Esophagus squamous epithelium (tissue), 4 donors: ENCODE measurements at regions not wholly inside any gene's neighbourhood (a gene's known extent, or its start where the extent isn't known, plus 50 kb on each side); places are given as distances from the start of the nearest gene placed in this dataset.

Experiments used
- POLR2A ChIP-seq, 4 donors: fragments of 450-650 bp; IDR thresholded peaks; one replicate each; pipeline ENCODE4 v1.6.1; 2017; ENCODE audit warnings: antibody characterized with exemption in 4 of 4, mild to moderate bottlenecking in 4 of 4, moderate library complexity in 3 of 4
- TF ChIP-seq, protein P1 (sequence below), 6 experiments: fragments of 450-650 bp in 4 of 6; fragments of 200-600 bp in 2 of 6; sonication (generic) in 2 of 6; IDR thresholded peaks; one replicate each; pipeline ENCODE4 v1.5.1; 2016 to 2019; ENCODE audit warnings: antibody characterized with exemption in 6 of 6, mild to moderate bottlenecking in 4 of 6, moderate library complexity in 4 of 6

DNA sequence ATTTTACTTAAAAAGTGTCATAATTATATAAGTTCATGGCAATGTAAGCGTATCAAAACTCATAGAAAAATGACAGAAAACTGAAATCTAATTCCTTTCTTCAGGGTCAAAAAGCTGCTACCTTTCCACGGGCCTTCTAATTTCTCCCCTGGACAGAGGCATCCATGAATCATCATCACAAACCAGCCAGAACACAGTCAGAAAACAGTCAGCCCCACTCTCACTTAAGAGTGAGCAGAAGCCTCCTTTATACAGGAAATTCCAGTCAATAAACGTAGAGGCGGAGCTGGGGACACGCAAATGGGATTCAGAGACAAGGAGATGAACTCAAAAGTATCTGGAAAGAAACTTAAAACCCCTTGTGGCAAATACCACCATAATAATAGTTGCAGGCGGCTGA lies 54.2 kb upstream of the ABCC4 start:
- no peak for TF ChIP-seq POLR2A (IDR thresholded peaks at IDR 0.05)
- TF ChIP-seq, protein P1, sequence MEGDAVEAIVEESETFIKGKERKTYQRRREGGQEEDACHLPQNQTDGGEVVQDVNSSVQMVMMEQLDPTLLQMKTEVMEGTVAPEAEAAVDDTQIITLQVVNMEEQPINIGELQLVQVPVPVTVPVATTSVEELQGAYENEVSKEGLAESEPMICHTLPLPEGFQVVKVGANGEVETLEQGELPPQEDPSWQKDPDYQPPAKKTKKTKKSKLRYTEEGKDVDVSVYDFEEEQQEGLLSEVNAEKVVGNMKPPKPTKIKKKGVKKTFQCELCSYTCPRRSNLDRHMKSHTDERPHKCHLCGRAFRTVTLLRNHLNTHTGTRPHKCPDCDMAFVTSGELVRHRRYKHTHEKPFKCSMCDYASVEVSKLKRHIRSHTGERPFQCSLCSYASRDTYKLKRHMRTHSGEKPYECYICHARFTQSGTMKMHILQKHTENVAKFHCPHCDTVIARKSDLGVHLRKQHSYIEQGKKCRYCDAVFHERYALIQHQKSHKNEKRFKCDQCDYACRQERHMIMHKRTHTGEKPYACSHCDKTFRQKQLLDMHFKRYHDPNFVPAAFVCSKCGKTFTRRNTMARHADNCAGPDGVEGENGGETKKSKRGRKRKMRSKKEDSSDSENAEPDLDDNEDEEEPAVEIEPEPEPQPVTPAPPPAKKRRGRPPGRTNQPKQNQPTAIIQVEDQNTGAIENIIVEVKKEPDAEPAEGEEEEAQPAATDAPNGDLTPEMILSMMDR (IDR thresholded peaks at IDR 0.05) = no peak
